ENCODE measurements at regions not wholly inside any gene's neighbourhood (a gene's known extent, or its start where the extent isn't known, plus 50 kb on each side); places are given as distances from the start of the nearest gene placed in this dataset.
"Not testable (repeated sequence)": the region's sequence is repeated elsewhere in the genome, so short reads cannot be mapped to it uniquely, and the experiment has no call there.

- no peak for DNase-seq (ENCODE audit: low read depth)
- H3K4me3 ChIP-seq (ENCODE audit: low read depth, low read length), result no peak overlapping the region
- no peak for TF ChIP-seq CTCF (IDR thresholded peaks at IDR 0.05; ENCODE audit: insufficient read depth, low read depth, low read length, missing control alignments)
These were observed 111.3 kb upstream of the SLC16A7 start for GRCh38 chr12:59484575-59484974.

- DNase-seq (ENCODE audit: low read depth); H3K4me3 ChIP-seq (ENCODE audit: low read depth, low read length): not testable (repeated sequence)
These were observed 121.6 kb upstream of the SLC16A7 start for GRCh38 chr12:59474236-59474635.

GRCh38 chr12:59472273-59472672 lies 123.6 kb upstream of the SLC16A7 start:
- no peak for DNase-seq (ENCODE audit: low read depth)
- TF ChIP-seq CTCF (IDR thresholded peaks at IDR 0.05; ENCODE audit: insufficient read depth, low read depth, low read length, missing control alignments), result no peak
- H3K4me3 ChIP-seq (ENCODE audit: low read depth, low read length), result no peak overlapping the region

GRCh38 chr12:59459966-59460660 lies 135.7 kb upstream of the SLC16A7 start:
- no peak overlapping the region for H3K4me3 ChIP-seq (ENCODE audit: low read depth, low read length)
- no peak for TF ChIP-seq CTCF (IDR thresholded peaks at IDR 0.05; ENCODE audit: insufficient read depth, low read depth, low read length, missing control alignments)
- no peak for DNase-seq (ENCODE audit: low read depth)

- no peak for TF ChIP-seq CTCF (IDR thresholded peaks at IDR 0.05; ENCODE audit: insufficient read depth, low read depth, low read length, missing control alignments)
- DNase-seq (ENCODE audit: low read depth), result no peak
- no peak overlapping the region for H3K4me3 ChIP-seq (ENCODE audit: low read depth, low read length)
These were observed 142.4 kb upstream of the SLC16A7 start for GRCh38 chr12:59453475-59453874.

- no peak for DNase-seq (ENCODE audit: low read depth)
These were observed 143.1 kb upstream of the SLC16A7 start for GRCh38 chr12:59452746-59453145.

GRCh38 chr12:59452259-59452658 lies 143.6 kb upstream of the SLC16A7 start:
- no peak overlapping the region for H3K4me3 ChIP-seq (ENCODE audit: low read depth, low read length)
- no peak for TF ChIP-seq CTCF (IDR thresholded peaks at IDR 0.05; ENCODE audit: insufficient read depth, low read depth, low read length, missing control alignments)
- DNase-seq (ENCODE audit: low read depth), result no peak

More at GRCh38 chr12:59452746-59453145, 143.1 kb upstream of the SLC16A7 start:
- H3K4me3 ChIP-seq (ENCODE audit: low read depth, low read length), result no peak overlapping the region
- TF ChIP-seq CTCF (IDR thresholded peaks at IDR 0.05; ENCODE audit: insufficient read depth, low read depth, low read length, missing control alignments), result no peak

All from GM12865 (cell line).